ES-I3 (cell line): ENCODE measurements at regions not wholly inside any gene's neighbourhood (a gene's known extent, or its start where the extent isn't known, plus 50 kb on each side); places are given as distances from the start of the nearest gene placed in this dataset.
"Not testable (repeated sequence)": the region's sequence is repeated elsewhere in the genome, so short reads cannot be mapped to it uniquely, and the experiment has no call there.

Experiments used
- H3K36me3 ChIP-seq: 2 replicates; pipeline ENCODE4 v1.6.1; 2013; ENCODE audit warnings: mild to moderate bottlenecking, low read length, control low read depth, moderate library complexity; ENCODE audit not compliant: insufficient read depth
- H3K4me1 ChIP-seq: 2 replicates; pipeline ENCODE4 v1.6.1; 2013; ENCODE audit warnings: mild to moderate bottlenecking, control low read depth, low read length; ENCODE audit not compliant: insufficient read depth
- H3K9ac ChIP-seq: 2 replicates; pipeline ENCODE4 v1.6.1; 2013; ENCODE audit warnings: low read depth, mild to moderate bottlenecking, low read length, moderate library complexity
- H3K9me3 ChIP-seq: 2 replicates; pipeline ENCODE4 v1.6.1; 2013; ENCODE audit warnings: mild to moderate bottlenecking, low read length, moderate library complexity; ENCODE audit not compliant: control insufficient read depth, insufficient read depth

DNA sequence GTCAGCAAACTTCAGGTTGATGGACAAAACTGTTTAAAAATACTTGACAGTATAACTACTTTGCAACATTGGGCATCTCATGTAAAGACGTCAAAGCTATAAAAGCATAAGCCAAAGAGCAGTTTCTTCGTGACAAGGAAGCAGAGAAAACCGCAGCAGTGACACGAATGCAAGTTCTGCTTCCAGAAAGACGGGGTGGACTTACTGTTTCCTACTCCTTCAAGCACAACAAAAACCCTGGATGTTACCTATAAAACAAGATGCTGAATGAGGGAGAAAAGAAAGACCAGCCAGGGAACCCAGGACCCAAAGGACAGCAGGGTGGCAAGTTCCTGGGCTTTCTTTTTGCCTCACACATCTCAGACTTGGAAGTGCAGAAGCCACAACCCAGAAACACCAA is 98.0 kb downstream of the DLL1 start:
- no peak overlapping the region for H3K9ac ChIP-seq
- no peaks in the 10 kb centered on the region for H3K36me3 ChIP-seq
- no peaks in the 10 kb centered on the region for H3K9me3 ChIP-seq
- no peaks in the 10 kb centered on the region for H3K4me1 ChIP-seq

DNA sequence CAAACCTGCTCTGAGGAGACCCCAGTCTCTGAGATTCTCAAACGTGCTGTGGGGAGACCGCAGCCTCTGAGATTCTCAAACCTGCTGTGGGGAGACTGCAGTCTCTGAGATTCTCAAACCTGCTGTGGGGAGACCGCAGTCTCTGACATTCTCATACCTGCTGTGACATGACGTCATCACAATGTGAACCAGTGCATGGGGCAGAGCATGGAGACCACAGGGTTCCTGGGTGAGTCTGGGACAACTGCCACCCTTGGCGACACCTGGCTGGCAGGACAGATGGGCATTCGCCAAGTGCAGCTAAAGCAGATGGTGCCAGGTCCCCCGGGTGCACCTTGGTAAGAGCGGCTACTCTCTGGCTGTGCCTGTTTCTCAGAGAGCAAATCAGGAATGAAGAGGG is 98.8 kb downstream of the DLL1 start:
- not testable (repeated sequence) for H3K36me3 ChIP-seq, H3K4me1 ChIP-seq, H3K9me3 ChIP-seq, H3K9ac ChIP-seq

DNA sequence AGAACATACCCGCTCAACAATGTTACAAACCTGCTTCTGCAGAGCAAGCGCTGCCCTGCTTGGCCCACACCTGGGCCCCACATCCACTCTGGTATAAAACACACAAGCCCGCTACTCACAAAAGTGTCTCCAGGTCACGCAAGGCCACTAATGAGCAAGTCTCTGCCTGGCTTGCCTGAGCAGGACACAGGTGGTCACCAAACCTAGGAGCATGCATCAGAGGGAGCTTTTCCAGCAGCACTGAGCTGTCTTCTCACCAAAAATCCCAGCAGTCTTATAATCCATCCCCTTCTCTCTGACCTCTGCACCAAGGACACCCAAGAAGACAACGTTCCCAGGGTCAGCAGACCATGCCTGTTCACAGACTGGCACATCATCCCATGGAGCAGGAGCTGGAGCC is 100.8 kb downstream of the DLL1 start:
- no peaks in the 10 kb centered on the region for H3K4me1 ChIP-seq
- H3K9me3 ChIP-seq: no peaks in the 10 kb centered on the region
- H3K36me3 ChIP-seq: no peaks in the 10 kb centered on the region
- H3K9ac ChIP-seq: no peak overlapping the region

- Histone ChIP-seq H3K9ac (no peak overlapping the region), H3K9me3 (no peaks in the 10 kb centered on the region), H3K36me3 (no peaks in the 10 kb centered on the region), H3K4me1 (no peaks in the 10 kb centered on the region)
Measured at GRCh38 chr6:170189236-170189635, 101.6 kb downstream of the DLL1 start.

GRCh38 chr6:170188571-170189001 is 102.3 kb downstream of the DLL1 start:
- Histone ChIP-seq H3K9me3 (no peaks in the 10 kb centered on the region), H3K9ac (no peak overlapping the region), H3K36me3 (no peaks in the 10 kb centered on the region), H3K4me1 (no peaks in the 10 kb centered on the region)

GRCh38 chr6:170187669-170188566 is 103.0 kb downstream of the DLL1 start:
- Histone ChIP-seq H3K9me3 (no peaks in the 10 kb centered on the region), H3K9ac (no peak overlapping the region), H3K4me1 (no peaks in the 10 kb centered on the region)

DNA sequence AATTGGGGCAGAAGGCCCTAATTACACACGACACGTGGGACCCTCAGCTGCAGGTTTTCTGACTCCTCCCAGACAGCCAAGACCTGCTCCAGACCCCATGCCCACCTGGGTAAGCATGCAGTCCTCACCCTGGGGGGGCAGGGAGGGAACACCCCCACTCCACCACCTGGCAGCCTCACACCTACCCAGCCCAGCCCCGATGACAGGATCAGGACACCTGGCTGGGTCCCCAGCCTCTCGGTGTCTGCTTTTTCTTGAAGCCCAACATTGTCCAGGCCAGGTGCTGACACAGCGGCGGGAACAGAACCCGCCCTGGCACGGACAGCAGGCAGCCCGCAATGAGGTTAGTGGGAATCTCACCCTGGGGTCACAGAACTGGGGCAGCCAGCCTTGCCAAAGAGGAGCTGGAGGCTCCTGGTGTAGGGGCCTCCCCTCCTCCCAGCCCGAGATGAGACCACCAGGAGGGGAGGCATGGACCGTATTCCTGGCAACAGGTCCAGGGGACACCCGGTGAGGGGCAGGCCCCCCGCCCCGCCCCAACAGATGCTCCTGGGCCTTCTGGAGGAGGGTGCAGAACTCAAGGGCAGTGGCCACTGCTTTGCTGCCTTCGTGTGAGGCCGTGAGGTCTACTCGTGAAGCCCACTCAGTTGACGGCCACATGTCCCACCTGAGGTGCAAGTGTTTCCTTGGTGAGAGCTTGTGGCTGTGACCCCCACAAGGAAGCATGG is 103.8 kb downstream of the DLL1 start:
- H3K9ac ChIP-seq: no peak overlapping the region
- no peaks in the 10 kb centered on the region for H3K9me3 ChIP-seq
- no peaks in the 10 kb centered on the region for H3K36me3 ChIP-seq
- H3K4me1 ChIP-seq: no peaks in the 10 kb centered on the region

More at GRCh38 chr6:170187669-170188566, 103.0 kb downstream of the DLL1 start:
- no peaks in the 10 kb centered on the region for H3K36me3 ChIP-seq

- H3K4me1 ChIP-seq: no peaks in the 10 kb centered on the region
- no peaks in the 10 kb centered on the region for H3K9me3 ChIP-seq
- H3K36me3 ChIP-seq: no peaks in the 10 kb centered on the region
- H3K9ac ChIP-seq: no peak overlapping the region
Measured at GRCh38 chr6:170186006-170186935, 104.6 kb downstream of the DLL1 start.

GRCh38 chr6:170185175-170185978 is 105.5 kb downstream of the DLL1 start:
- H3K36me3 ChIP-seq: no peaks in the 10 kb centered on the region
- H3K4me1 ChIP-seq: no peaks in the 10 kb centered on the region
- no peak overlapping the region for H3K9ac ChIP-seq
- H3K9me3 ChIP-seq: no peaks in the 10 kb centered on the region

DNA sequence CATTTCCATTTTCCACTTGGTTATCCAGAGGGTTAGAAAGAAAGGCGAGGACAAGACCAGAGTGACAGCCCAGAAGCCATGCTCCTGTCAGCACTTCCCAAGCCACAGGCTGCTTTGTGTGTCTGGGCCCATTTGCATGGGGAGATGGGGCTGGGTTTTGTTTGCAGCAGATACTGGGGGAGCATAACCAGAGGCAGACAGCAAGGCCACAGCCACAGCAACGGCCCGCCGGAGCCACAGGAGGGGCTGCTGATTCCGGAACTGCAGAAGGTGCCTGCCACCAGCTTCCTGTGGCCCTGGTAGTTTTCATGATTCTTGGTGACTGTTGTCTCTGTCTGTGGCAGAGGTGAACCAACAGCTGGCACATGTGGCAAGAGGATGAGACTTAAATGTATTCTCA is 106.6 kb downstream of the DLL1 start:
- Histone ChIP-seq H3K4me1 (no peaks in the 10 kb centered on the region), H3K36me3 (no peaks in the 10 kb centered on the region), H3K9ac (no peak overlapping the region), H3K9me3 (no peaks in the 10 kb centered on the region)

DNA sequence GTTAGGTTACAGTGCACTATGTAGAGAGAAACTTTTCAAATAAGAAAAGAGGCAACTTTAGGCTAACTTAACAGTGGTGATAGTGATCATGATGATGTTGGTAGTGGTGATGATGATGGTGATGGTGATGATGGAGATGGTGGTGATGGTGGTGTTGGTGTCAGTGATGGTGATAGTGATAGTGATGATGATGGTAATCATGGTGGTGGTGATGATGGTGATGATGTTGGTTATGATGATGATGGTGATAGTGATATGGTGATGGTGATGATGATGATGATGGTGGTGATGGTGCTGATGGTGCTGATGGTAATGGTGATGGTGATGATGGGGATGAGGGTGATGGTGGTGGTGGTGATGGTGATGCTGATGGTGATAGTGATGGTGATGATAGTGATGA is 107.4 kb downstream of the DLL1 start:
- Histone ChIP-seq H3K36me3 (no peaks in the 10 kb centered on the region), H3K9me3 (no peaks in the 10 kb centered on the region), H3K9ac (no peak overlapping the region), H3K4me1 (no peaks in the 10 kb centered on the region)

GRCh38 chr6:170182781-170183120 is 108.1 kb downstream of the DLL1 start:
- Histone ChIP-seq H3K9ac (no peak overlapping the region), H3K4me1 (no peaks in the 10 kb centered on the region), H3K9me3 (no peaks in the 10 kb centered on the region), H3K36me3 (no peaks in the 10 kb centered on the region)

DNA sequence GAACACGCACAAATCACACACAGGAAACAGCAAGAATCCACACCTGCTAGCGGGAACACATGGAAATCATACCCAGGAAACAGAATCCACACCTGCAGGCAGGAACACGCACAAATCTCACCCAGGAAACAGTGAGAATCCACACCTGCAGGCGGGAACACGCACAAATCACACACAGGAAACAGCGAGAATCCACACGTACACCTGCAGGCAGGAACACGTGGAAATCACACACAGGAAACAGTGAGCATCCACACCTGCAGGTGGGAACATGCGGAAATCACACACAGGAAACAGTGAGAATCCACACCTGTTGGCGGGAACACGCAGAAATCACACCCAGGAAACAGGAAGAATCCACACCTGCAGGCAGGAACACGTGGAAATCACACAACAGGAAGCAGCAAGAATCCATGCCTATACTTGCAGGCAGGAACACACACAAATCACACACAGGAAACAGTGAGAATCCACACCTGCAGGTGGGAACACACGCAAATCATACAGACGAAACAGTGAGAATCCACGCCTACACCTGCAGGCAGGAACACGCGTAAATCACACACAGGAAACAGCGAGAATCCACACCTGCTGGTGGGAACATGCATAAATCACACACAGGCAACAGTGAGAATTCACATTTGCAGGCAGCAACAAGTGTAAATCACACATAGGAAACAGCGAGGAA is 108.6 kb downstream of the DLL1 start:
- Histone ChIP-seq H3K9ac (no peak overlapping the region), H3K36me3 (no peaks in the 10 kb centered on the region), H3K9me3 (no peaks in the 10 kb centered on the region), H3K4me1 (no peaks in the 10 kb centered on the region)
